Sigmoid colon (tissue), 6 donors: ENCODE measurements at regions not wholly inside any gene's neighbourhood (a gene's known extent, or its start where the extent isn't known, plus 50 kb on each side); places are given as distances from the start of the nearest gene placed in this dataset.

Experiments used
- DNase-seq: peaks from one replicate; pipeline ENCODE4 v3.0.0-alpha.2; 2019
- H3K27ac ChIP-seq, 4 donors: fragments of 200-600 bp; sonication (generic); one replicate each; pipeline ENCODE4 v1.5.1; 2016 to 2019; ENCODE audit warnings: mild to moderate bottlenecking in 1 of 4
- H3K27me3 ChIP-seq, 3 donors: fragments of 200-600 bp; sonication (generic); one replicate each; pipeline ENCODE4 v1.5.1; 2019; ENCODE audit warnings: mild to moderate bottlenecking in 1 of 3
- H3K36me3 ChIP-seq, 4 donors: fragments of 200-600 bp; sonication (generic); one replicate each; pipeline ENCODE4 v1.5.1; 2016 to 2019
- H3K4me1 ChIP-seq, 4 donors: fragments of 200-600 bp; sonication (generic); one replicate each; pipeline ENCODE4 v1.5.1; 2017 to 2019
- H3K4me3 ChIP-seq, 4 donors: fragments of 200-600 bp; sonication (generic); one replicate each; pipeline ENCODE4 v1.5.1; 2017 to 2019; ENCODE audit warnings: mild to moderate bottlenecking in 2 of 4, moderate library complexity in 1 of 4
- H3K9me3 ChIP-seq, 4 donors: fragments of 200-600 bp in 3 of 4; sonication (generic) in 3 of 4; one replicate each; pipeline versions ENCODE4 v1.5.1 to v1.6.1; 2013 to 2019
- CTCF ChIP-seq, 4 experiments: fragments of 450-650 bp in 3 of 4; fragments of 200-600 bp in 1 of 4; IDR thresholded peaks; one replicate each; pipeline ENCODE4 v1.5.1; 2016 to 2019; ENCODE audit warnings: antibody characterized with exemption in 4 of 4, mild to moderate bottlenecking in 3 of 4, moderate library complexity in 2 of 4
- EP300 ChIP-seq, 4 donors: sonication (generic); formaldehyde crosslinking; IDR thresholded peaks; one replicate each; pipeline ENCODE4 v1.6.1; 2017; ENCODE audit warnings: antibody characterized with exemption in 4 of 4
- POLR2A ChIP-seq, 2 donors: fragments of 450-650 bp; IDR thresholded peaks; one replicate each; pipeline ENCODE4 v1.6.1; 2016; ENCODE audit warnings: antibody characterized with exemption in 2 of 2, mild to moderate bottlenecking in 2 of 2, moderate library complexity in 2 of 2
- POLR2AphosphoS5 ChIP-seq, 4 donors: sonication (generic); formaldehyde crosslinking; IDR thresholded peaks; one replicate each; pipeline ENCODE4 v1.6.1; 2017; ENCODE audit warnings: antibody characterized with exemption in 4 of 4
- WGBS, 2 donors: extraction: QIAGEN DNeasy Blood & Tissue Kit; methylation state at CpG; one replicate each; pipeline ENCODE4 v1.1.7; 2013; 5-methylcytosine and 5-hydroxymethylcytosine counted together
- intact Hi-C: fragments of 100-400 bp; cut with DNase I; formaldehyde crosslinking; loops from one replicate; pipeline ENCODE4 v1.15.1; 2023
- donor health status: healthy with polysubstance abuse.
- donor health status: healthy.

- 88 to 92% methylated on average over 5 of the region's 5 CpGs for WGBS, 2 donors
- Histone ChIP-seq H3K4me3 (no peak overlapping the region), H3K27me3 (no peaks in the 10 kb centered on the region), H3K36me3 (no peaks in the 10 kb centered on the region), H3K9me3 (no peaks in the 10 kb centered on the region), H3K27ac (no peak overlapping the region), H3K4me1 (peaks cover 0 to 7% (median 3%) of the 10 kb centered on the region in 4 donors)
- TF ChIP-seq POLR2A (IDR thresholded peaks at IDR 0.05): no peak
- TF ChIP-seq CTCF (IDR thresholded peaks at IDR 0.05): no peak
- no peak for TF ChIP-seq EP300 (IDR thresholded peaks at IDR 0.05)
- no peak for TF ChIP-seq POLR2AphosphoS5 (IDR thresholded peaks at IDR 0.05)
- DNase-seq: no peak
- intact Hi-C loops: no loop called here
These were observed 82.2 kb upstream of the TNP1 start for GRCh38 chr2:216942016-216942415.

- intact Hi-C loops: no loop called here
- peak; percentile 70 for DNase-seq
- WGBS, 2 donors: 35 to 60% methylated on average over 5 of the region's 5 CpGs
These were observed 77.1 kb upstream of the TNP1 start for GRCh38 chr2:216936954-216937357.

DNA sequence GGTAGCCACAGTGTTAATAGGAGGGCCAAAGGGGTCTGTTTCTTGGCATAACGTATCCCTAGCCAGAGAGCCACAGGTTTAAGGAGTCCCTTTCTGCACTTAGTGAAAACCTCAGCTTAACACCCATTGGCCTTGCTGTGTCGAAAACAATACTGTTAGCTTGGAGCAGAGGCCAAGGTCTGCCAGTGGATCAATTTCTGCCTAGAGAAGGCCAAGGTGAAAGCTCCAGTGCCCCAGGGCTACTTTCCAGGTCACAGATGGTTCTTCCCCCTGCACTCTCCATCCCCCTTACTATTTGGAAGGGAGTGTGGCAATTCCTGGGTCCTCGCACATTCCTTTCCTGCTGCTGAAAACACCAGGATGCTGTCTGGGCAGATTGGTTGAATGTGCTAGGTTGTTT is 74.8 kb upstream of the TNP1 start:
- Histone ChIP-seq H3K4me1 (peaks cover 0 to 22% (median 9%) of the 10 kb centered on the region in 4 donors), H3K27ac (no peak overlapping the region), H3K9me3 (no peaks in the 10 kb centered on the region), H3K4me3 (no peak overlapping the region), H3K36me3 (no peaks in the 10 kb centered on the region), H3K27me3 (no peaks in the 10 kb centered on the region)
- intact Hi-C loops: no loop called here
- WGBS, 2 donors: 81 to 86% methylated on average over 3 of the region's 3 CpGs
- no peak for DNase-seq
- no peak for TF ChIP-seq EP300 (IDR thresholded peaks at IDR 0.05)
- TF ChIP-seq POLR2A (IDR thresholded peaks at IDR 0.05): no peak
- no peak for TF ChIP-seq CTCF (IDR thresholded peaks at IDR 0.05)

More at GRCh38 chr2:216936954-216937357, 77.1 kb upstream of the TNP1 start:
- peak overlapping the region in 1 of 4 donors; percentile 57 for H3K27ac ChIP-seq
- H3K27me3 ChIP-seq: no peaks in the 10 kb centered on the region
- no peaks in the 10 kb centered on the region for H3K36me3 ChIP-seq
- H3K4me1 ChIP-seq: peaks cover 0 to 22% (median 9%) of the 10 kb centered on the region in 4 donors
- no peak overlapping the region for H3K4me3 ChIP-seq
- TF ChIP-seq POLR2AphosphoS5 (IDR thresholded peaks at IDR 0.05) (peak in 2 of 4 donors; percentile 50 to 54), CTCF (IDR thresholded peaks at IDR 0.05) (no peak), EP300 (IDR thresholded peaks at IDR 0.05) (no peak), POLR2A (IDR thresholded peaks at IDR 0.05) (no peak)
- H3K9me3 ChIP-seq: no peaks in the 10 kb centered on the region

DNA sequence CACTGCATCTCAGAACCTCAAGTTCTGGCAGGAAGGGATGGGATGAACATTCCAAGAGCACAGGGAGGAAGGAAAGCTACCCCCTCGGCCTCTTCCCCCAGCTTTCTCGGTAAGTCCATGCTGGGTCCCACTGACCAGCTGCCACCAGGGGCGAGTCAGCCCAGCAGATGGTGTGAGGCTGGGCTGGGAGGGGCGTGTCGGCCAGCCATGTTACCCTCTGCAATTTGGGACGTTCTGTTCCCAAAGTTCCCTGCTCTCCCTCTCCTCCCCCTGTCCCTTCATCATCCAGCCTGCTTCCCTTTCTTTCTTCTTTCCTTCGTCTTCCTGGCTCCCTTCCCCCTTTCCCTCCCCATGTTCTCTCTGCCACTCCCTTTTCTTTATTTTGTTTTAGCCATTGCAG is 74.3 kb upstream of the TNP1 start:
- Histone ChIP-seq H3K27ac (no peak overlapping the region), H3K4me3 (no peak overlapping the region), H3K9me3 (no peaks in the 10 kb centered on the region), H3K4me1 (peaks cover 0 to 22% (median 9%) of the 10 kb centered on the region in 4 donors), H3K36me3 (no peaks in the 10 kb centered on the region), H3K27me3 (no peaks in the 10 kb centered on the region)
- WGBS, 2 donors: 60 to 86% methylated on average over 7 of the region's 7 CpGs
- TF ChIP-seq EP300 (IDR thresholded peaks at IDR 0.05): no peak
- no peak for TF ChIP-seq POLR2A (IDR thresholded peaks at IDR 0.05)
- no peak for TF ChIP-seq POLR2AphosphoS5 (IDR thresholded peaks at IDR 0.05)
- TF ChIP-seq CTCF (IDR thresholded peaks at IDR 0.05): no peak
- intact Hi-C loops: no loop called here
- DNase-seq: no peak

DNA sequence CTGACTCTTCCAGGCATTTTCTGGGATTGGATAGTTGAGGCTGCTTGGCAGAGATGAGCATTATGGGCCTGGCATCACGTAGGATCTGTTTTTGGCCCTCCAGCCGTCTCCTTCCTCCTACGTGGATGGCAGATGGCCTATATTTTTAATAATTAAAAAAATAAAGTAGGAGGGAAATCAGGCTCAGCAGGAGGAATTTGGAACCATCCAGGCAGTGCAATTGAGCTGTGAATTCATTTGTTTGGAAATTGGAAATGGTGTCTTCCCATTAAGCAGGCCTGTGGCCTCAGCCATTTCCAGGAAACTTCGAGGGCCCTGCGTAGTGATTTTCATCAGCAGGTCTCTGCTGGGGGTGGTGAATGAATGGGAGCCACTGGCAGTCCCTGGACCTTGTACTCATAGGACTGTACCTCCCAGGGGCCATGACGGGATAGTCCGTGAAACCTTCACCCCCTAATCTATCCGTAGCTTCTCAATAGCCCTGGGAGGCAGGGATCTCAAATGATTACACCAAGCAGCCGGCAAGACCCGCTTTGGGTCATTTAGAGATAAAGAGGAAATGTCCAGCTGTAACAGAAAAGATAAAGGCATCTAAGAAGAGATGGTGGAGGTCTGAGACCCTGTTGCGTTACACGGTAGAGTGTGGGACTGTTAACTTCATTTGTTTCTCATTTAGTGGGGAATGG is 73.1 kb upstream of the TNP1 start:
- intact Hi-C loops: no loop called here
- Histone ChIP-seq H3K27me3 (no peaks in the 10 kb centered on the region), H3K4me1 (peaks cover 0 to 22% (median 9%) of the 10 kb centered on the region in 4 donors), H3K27ac (no peak overlapping the region), H3K9me3 (no peaks in the 10 kb centered on the region), H3K36me3 (no peaks in the 10 kb centered on the region), H3K4me3 (no peak overlapping the region)
- DNase-seq: no peak
- 74 to 83% methylated on average over 12 of the region's 12 CpGs for WGBS, 2 donors
- TF ChIP-seq CTCF (IDR thresholded peaks at IDR 0.05): no peak
- TF ChIP-seq POLR2AphosphoS5 (IDR thresholded peaks at IDR 0.05): no peak
- no peak for TF ChIP-seq POLR2A (IDR thresholded peaks at IDR 0.05)
- TF ChIP-seq EP300 (IDR thresholded peaks at IDR 0.05): no peak
